Loucy (cell line): ENCODE measurements at regions not wholly inside any gene's neighbourhood (a gene's known extent, or its start where the extent isn't known, plus 50 kb on each side); places are given as distances from the start of the nearest gene placed in this dataset.

Experiments
- H2AFZ ChIP-seq: fragments of 200-600 bp; sonication (generic); 2 replicates; pipeline ENCODE4 v1.6.0; 2016; ENCODE audit warnings: antibody characterized with exemption, mild to moderate bottlenecking, low read length, moderate library complexity
- H3F3A ChIP-seq: fragments of 200-600 bp; 2 replicates; pipeline ENCODE4 v1.6.0; 2016; ENCODE audit warnings: antibody characterized with exemption, low read depth, mild to moderate bottlenecking
- H3K27me3 ChIP-seq: fragments of 200-600 bp; sonication (generic); 2 replicates; pipeline ENCODE4 v1.6.1; 2014; ENCODE audit warnings: low read length, mild to moderate bottlenecking; ENCODE audit not compliant: insufficient read depth, poor library complexity, severe bottlenecking
- H3K36me3 ChIP-seq: fragments of 200-600 bp; sonication (generic); 2 replicates; pipeline ENCODE4 v1.6.1; 2016; ENCODE audit warnings: low read length; ENCODE audit not compliant: insufficient read depth
- H3K4me1 ChIP-seq: fragments of 200-600 bp; sonication (generic); 2 replicates; pipeline ENCODE4 v1.5.1; 2014; ENCODE audit warnings: low read length, mild to moderate bottlenecking; ENCODE audit not compliant: insufficient read depth, poor library complexity, severe bottlenecking
- H3K4me2 ChIP-seq: fragments of 200-600 bp; sonication (generic); 2 replicates; pipeline ENCODE4 v1.6.0; 2014; ENCODE audit warnings: antibody characterized with exemption, low read length, low read depth, mild to moderate bottlenecking; ENCODE audit not compliant: poor library complexity, severe bottlenecking
- H3K4me3 ChIP-seq: fragments of 200-600 bp; sonication (generic); 2 replicates; pipeline ENCODE4 v1.5.1; 2014; ENCODE audit warnings: low read length, mild to moderate bottlenecking, mixed read lengths; ENCODE audit not compliant: poor library complexity, severe bottlenecking
- H3K79me2 ChIP-seq: fragments of 200-600 bp; sonication (generic); 2 replicates; pipeline ENCODE4 v1.6.1; 2014; ENCODE audit warnings: low read length; ENCODE audit not compliant: insufficient read depth
- H3K9ac ChIP-seq: fragments of 200-600 bp; sonication (generic); 2 replicates; pipeline ENCODE4 v1.6.0; 2014; ENCODE audit warnings: mild to moderate bottlenecking, low read depth, low read length, moderate library complexity; ENCODE audit not compliant: poor library complexity, severe bottlenecking
- H3K9me2 ChIP-seq: fragments of 200-600 bp; sonication (generic); replicated peaks from 2 replicates; pipeline ENCODE4 v1.6.1; 2016; ENCODE audit warnings: low read depth, low read length, mixed read lengths
- H3K9me3 ChIP-seq: fragments of 200-600 bp; sonication (generic); 2 replicates; pipeline ENCODE4 v1.6.1; 2014; ENCODE audit warnings: mild to moderate bottlenecking, antibody characterized with exemption, low read length, low read depth; ENCODE audit not compliant: insufficient read depth
- H4K20me1 ChIP-seq: fragments of 200-600 bp; sonication (generic); 2 replicates; pipeline ENCODE4 v1.6.0; 2014; ENCODE audit warnings: antibody characterized with exemption, low read length, mild to moderate bottlenecking; ENCODE audit not compliant: insufficient read depth, poor library complexity, severe bottlenecking
- CTCF ChIP-seq: fragments of 200-600 bp; sonication (generic); conservative IDR thresholded peaks from 2 replicates; pipeline ENCODE4 v1.5.1; 2014; ENCODE audit warnings: mild to moderate bottlenecking, antibody characterized with exemption, low read length
- EZH2phosphoT487 ChIP-seq: fragments of 200-600 bp; IDR thresholded peaks from 2 replicates; pipeline ENCODE4 v1.6.1; 2018; ENCODE audit warnings: antibody characterized with exemption, mild to moderate bottlenecking, moderate library complexity, borderline replicate concordance

- Histone ChIP-seq H4K20me1 (no peaks in the 10 kb centered on the region), H3K4me3 (no peak overlapping the region), H3K9ac (no peak overlapping the region), H3K4me2 (no peak overlapping the region), H3F3A (no peaks in the 10 kb centered on the region), H2AFZ (no peak overlapping the region), H3K4me1 (no peaks in the 10 kb centered on the region), H3K36me3 (no peaks in the 10 kb centered on the region), H3K9me2 (no peaks in the 10 kb centered on the region), H3K9me3 (peaks cover 2% of the 10 kb centered on the region; the same call in 1 of the 2 replicates), H3K27me3 (no peaks in the 10 kb centered on the region), H3K79me2 (no peaks in the 10 kb centered on the region)
- TF ChIP-seq EZH2phosphoT487 = no peak
- TF ChIP-seq CTCF = no peak
Measured at GRCh38 chr2:144632809-144633208, 112.9 kb upstream of the ZEB2 start.

DNA sequence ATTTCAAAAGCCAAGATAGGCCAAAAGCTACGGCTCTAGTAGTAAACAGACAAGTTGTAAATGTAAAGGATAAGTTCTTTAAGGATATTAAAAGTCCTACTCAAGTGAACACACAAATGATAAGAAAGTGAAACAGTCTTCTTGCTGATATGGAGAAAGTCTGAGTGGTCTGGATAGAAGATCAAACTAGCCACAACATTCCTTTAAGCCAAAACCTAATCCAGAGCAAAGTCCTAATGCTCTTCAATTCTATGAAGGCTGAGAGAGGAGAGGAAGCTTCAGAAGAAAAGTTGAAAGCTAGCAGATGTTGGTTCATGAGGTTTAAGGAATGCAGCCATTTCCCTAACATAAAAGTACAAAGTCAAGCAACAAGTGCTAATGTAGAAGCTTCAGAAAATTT, 111.7 kb upstream of the ZEB2 start:
- Histone ChIP-seq H3K4me2 (no peak overlapping the region), H4K20me1 (no peaks in the 10 kb centered on the region), H3K79me2 (no peaks in the 10 kb centered on the region), H3K4me3 (no peak overlapping the region), H2AFZ (no peak overlapping the region), H3K9me2 (no peaks in the 10 kb centered on the region), H3K9ac (no peak overlapping the region), H3K36me3 (no peaks in the 10 kb centered on the region), H3K27me3 (no peaks in the 10 kb centered on the region), H3K4me1 (no peaks in the 10 kb centered on the region), H3F3A (no peaks in the 10 kb centered on the region), H3K9me3 (peaks cover 2% of the 10 kb centered on the region; the same call in 1 of the 2 replicates)
- TF ChIP-seq CTCF (no peak), EZH2phosphoT487 (no peak)

DNA sequence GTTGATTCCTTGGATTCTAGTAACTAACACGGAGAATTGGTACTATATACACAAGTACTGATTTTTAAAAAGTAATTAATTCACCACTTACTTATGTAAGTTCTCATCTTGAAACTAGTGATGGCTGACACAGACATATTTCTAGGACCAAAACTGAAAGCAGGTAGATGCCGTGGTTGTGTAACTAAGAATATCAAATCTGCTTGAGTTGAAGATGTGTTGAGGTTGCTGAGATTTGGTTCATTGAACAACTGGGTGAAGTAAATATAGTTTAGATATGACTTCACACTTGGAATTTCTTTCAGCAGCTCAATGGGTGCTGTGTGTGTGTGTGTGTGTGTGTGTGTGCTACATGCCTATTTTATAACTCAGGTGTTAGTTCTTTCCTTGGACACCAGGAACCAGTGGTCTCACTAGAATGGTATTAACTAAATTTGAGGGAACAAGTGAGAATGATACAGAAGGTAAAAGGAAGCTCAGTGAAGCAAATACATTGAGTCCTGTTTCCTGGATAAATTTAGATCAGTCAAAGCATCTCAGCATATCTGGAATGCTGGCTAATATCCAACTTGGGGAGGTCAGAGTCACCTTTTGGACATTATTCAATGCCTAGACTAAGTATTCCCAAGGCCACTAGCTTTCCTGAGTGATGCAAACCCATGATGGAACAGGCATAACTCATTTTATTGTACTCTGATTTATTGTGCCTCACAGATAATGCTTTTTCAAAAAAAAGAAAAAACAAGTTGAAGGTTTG, 110.7 kb upstream of the ZEB2 start:
- H3K4me2 ChIP-seq = no peak overlapping the region
- H3K9me2 ChIP-seq = no peaks in the 10 kb centered on the region
- TF ChIP-seq CTCF (no peak), EZH2phosphoT487 (no peak)
- H3K9ac ChIP-seq = no peak overlapping the region
- H3K9me3 ChIP-seq = no peaks in the 10 kb centered on the region
- H3K36me3 ChIP-seq = no peaks in the 10 kb centered on the region
- H3K27me3 ChIP-seq = no peaks in the 10 kb centered on the region
- H4K20me1 ChIP-seq = no peaks in the 10 kb centered on the region
- no peaks in the 10 kb centered on the region for H3K4me1 ChIP-seq
- H3F3A ChIP-seq = no peaks in the 10 kb centered on the region
- no peaks in the 10 kb centered on the region for H3K79me2 ChIP-seq
- H2AFZ ChIP-seq = no peak overlapping the region
- H3K4me3 ChIP-seq = no peak overlapping the region
